Glutamatergic neuron (in vitro differentiated cells): ENCODE measurements at regions not wholly inside any gene's neighbourhood (a gene's known extent, or its start where the extent isn't known, plus 50 kb on each side); places are given as distances from the start of the nearest gene placed in this dataset.

Experiments
- DNase-seq: peaks from one replicate; pipeline ENCODE4 v3.0.0; 2022
- H3K27ac Mint-ChIP-seq: one replicate; pipeline ENCODE4 v1.8.0; 2020; ENCODE audit warnings: mild to moderate bottlenecking, mixed read lengths, inconsistent platforms; ENCODE audit not compliant: unreplicated experiment
- H3K27me3 Mint-ChIP-seq: one replicate; pipeline ENCODE4 v1.8.0; 2020; ENCODE audit warnings: mild to moderate bottlenecking, moderate library complexity, mixed read lengths, inconsistent platforms; ENCODE audit not compliant: unreplicated experiment
- H3K36me3 Mint-ChIP-seq: one replicate; pipeline ENCODE4 v1.8.0; 2020; ENCODE audit warnings: mild to moderate bottlenecking, mixed read lengths, inconsistent platforms; ENCODE audit not compliant: unreplicated experiment
- H3K4me1 Mint-ChIP-seq: one replicate; pipeline ENCODE4 v1.8.0; 2020; ENCODE audit warnings: mild to moderate bottlenecking, low read depth, mixed read lengths, inconsistent platforms; ENCODE audit not compliant: unreplicated experiment
- H3K4me3 Mint-ChIP-seq: one replicate; pipeline ENCODE4 v1.8.0; 2020; ENCODE audit warnings: mild to moderate bottlenecking, mixed read lengths, inconsistent platforms; ENCODE audit not compliant: unreplicated experiment
- H3K9me3 Mint-ChIP-seq: one replicate; pipeline ENCODE4 v1.8.0; 2020; ENCODE audit warnings: mild to moderate bottlenecking, moderate library complexity, mixed read lengths, inconsistent platforms; ENCODE audit not compliant: unreplicated experiment
- CTCF ChIP-seq: fragments of 200-600 bp; sonication (generic); IDR thresholded peaks from one replicate; pipeline ENCODE4 v1.5.0; 2021; ENCODE audit not compliant: partially characterized antibody, unreplicated experiment

- H3K36me3 Mint-ChIP-seq: peaks cover 4% of the 10 kb centered on the region
- no peak for TF ChIP-seq CTCF
- no peak for DNase-seq
- H3K4me1 Mint-ChIP-seq: peaks cover 28% of the 10 kb centered on the region
- H3K4me3 Mint-ChIP-seq: no peak overlapping the region
- no peak overlapping the region for H3K27ac Mint-ChIP-seq
- peaks cover 6% of the 10 kb centered on the region for H3K9me3 Mint-ChIP-seq
- H3K27me3 Mint-ChIP-seq: peaks cover 6% of the 10 kb centered on the region
Measured at GRCh38 chr5:51201708-51202107, 181.5 kb upstream of the ISL1 start.

GRCh38 chr5:51202161-51202560 lies 181.1 kb upstream of the ISL1 start:
- no peak for DNase-seq
- Mint-ChIP-seq H3K27me3 (peaks cover 6% of the 10 kb centered on the region), H3K36me3 (peaks cover 4% of the 10 kb centered on the region), H3K9me3 (peaks cover 6% of the 10 kb centered on the region), H3K4me3 (no peak overlapping the region), H3K27ac (no peak overlapping the region), H3K4me1 (peaks cover 28% of the 10 kb centered on the region)
- no peak for TF ChIP-seq CTCF

- no peak overlapping the region for H3K27ac Mint-ChIP-seq
- H3K4me3 Mint-ChIP-seq: no peak overlapping the region
- peaks cover 4% of the 10 kb centered on the region for H3K36me3 Mint-ChIP-seq
- H3K9me3 Mint-ChIP-seq: peaks cover 6% of the 10 kb centered on the region
- DNase-seq: no peak
- peaks cover 26% of the 10 kb centered on the region for H3K4me1 Mint-ChIP-seq
- TF ChIP-seq CTCF: no peak
- H3K27me3 Mint-ChIP-seq: peaks cover 6% of the 10 kb centered on the region
Measured at GRCh38 chr5:51203598-51203997, 179.7 kb upstream of the ISL1 start.

- no peak for DNase-seq
- H3K4me3 Mint-ChIP-seq: no peak overlapping the region
- no peaks in the 10 kb centered on the region for H3K9me3 Mint-ChIP-seq
- no peaks in the 10 kb centered on the region for H3K27me3 Mint-ChIP-seq
- H3K4me1 Mint-ChIP-seq: no peaks in the 10 kb centered on the region
- H3K27ac Mint-ChIP-seq: no peak overlapping the region
- TF ChIP-seq CTCF: no peak
- H3K36me3 Mint-ChIP-seq: no peaks in the 10 kb centered on the region
Measured at GRCh38 chr5:51208296-51208695, 175.0 kb upstream of the ISL1 start.

- Mint-ChIP-seq H3K27ac (no peak overlapping the region), H3K4me1 (no peaks in the 10 kb centered on the region), H3K27me3 (no peaks in the 10 kb centered on the region), H3K36me3 (no peaks in the 10 kb centered on the region), H3K4me3 (no peak overlapping the region), H3K9me3 (no peaks in the 10 kb centered on the region)
- TF ChIP-seq CTCF: no peak
- DNase-seq: no peak
Measured at GRCh38 chr5:51214746-51215145, 168.5 kb upstream of the ISL1 start.
